ENCODE measurements at regions not wholly inside any gene's neighbourhood (a gene's known extent, or its start where the extent isn't known, plus 50 kb on each side); places are given as distances from the start of the nearest gene placed in this dataset.

DNA sequence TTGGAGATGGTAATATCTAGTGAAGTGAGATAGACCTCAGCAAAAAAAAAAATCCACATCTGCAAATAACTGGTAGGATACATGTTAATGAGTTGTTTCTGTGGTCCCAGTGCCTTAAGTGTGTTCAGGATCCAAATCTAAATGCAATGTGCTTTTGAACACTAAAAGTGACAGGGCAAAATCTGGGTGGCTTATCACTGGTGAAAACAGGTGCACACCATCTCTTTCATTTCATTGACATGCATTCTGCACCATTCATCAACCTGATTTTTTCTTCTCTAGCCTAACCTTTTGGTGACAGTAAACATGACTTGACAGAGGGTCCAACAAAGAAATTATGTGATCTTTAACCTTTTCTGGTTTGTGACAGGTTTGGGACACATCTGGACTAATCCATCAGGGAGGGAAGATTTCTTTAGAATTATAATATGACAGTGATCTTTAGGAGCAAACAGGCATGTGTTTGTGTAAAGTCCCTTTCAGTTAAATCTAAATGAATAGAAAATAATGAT, 201.6 kb upstream of the NEGR1 start (continued):
- TF ChIP-seq ZNF217 (IDR thresholded peaks at IDR 0.05) = no peak
- no peak for TF ChIP-seq NR2C1 (IDR thresholded peaks at IDR 0.05)
- TF ChIP-seq SPI1 (IDR thresholded peaks at IDR 0.05; ENCODE audit: borderline replicate concordance, insufficient read depth, low read depth, low read length) = no peak
- TF ChIP-seq CBX5 (IDR thresholded peaks at IDR 0.05; ENCODE audit: low read depth) = no peak

DNA sequence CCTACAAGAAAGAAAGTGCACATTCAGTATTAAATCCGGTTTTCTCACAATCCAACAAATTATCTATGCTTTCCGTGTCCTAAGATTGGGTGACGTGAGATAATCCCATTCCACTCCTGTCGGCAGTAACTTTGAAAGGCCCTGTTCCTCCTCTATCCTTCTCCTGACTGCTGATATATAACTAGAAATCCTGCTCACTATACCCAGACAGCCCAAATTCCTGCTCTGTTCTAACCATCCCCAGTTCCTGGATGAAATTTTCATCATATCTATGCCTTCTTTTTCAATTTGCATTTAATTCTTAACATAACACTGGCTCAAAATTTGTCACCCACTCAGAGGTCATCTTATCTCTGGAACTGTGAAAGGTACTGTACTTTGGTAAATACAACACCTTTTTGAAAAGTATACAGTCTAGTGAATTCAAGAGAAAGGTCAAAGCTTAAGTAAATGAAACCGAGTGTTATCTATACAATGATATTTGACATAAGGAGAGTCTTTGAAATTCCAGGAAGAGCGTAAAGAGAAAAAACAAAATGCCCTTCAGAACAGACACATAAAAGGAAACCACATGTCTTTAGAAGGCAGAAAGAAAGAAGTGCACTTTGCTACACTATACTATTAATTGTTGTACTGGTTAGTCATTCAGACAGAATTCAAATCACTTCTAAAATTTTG, 200.5 kb upstream of the NEGR1 start:
- WGBS (ENCODE audit: insufficient coverage, insufficient replicate concordance, low lambda C conversion rate, missing lambda C conversion rate) = 23% methylated on average over 6 of the region's 6 CpGs
- no peaks in the 10 kb centered on the region for H3K27me3 ChIP-seq (replicated peaks in 1 of 2; ENCODE audit: control insufficient read depth in 2 of 2, insufficient read depth in 2 of 2, low read length in 1 of 2)
- no peak overlapping the region for H3K9ac ChIP-seq (ENCODE audit: control insufficient read depth, insufficient read depth, low read length)
- H3K4me3 ChIP-seq = no peak overlapping the region
- CTCF ChIA-PET = no interaction called here
- H3K4me2 ChIP-seq (ENCODE audit: control insufficient read depth, insufficient read depth) = no peak overlapping the region
- TF ChIP-seq NR2C1 (IDR thresholded peaks at IDR 0.05) (no peak), CBX3 (IDR thresholded peaks at IDR 0.05; ENCODE audit: borderline replicate concordance, low read depth) (no peak), SMAD1 (IDR thresholded peaks at IDR 0.05; ENCODE audit: low read depth, partially characterized antibody) (no peak), POLR2AphosphoS5 (IDR thresholded peaks at IDR 0.05; ENCODE audit: low read length) (no peak), KDM1A (IDR thresholded peaks at IDR 0.05; ENCODE audit: borderline replicate concordance) (no peak)
- no peak overlapping the region for H3K27ac ChIP-seq (ENCODE audit: control insufficient read depth, insufficient read depth)
- SMC1A ChIA-PET (ENCODE audit: uncharacterized antibody, unreplicated experiment) = no interaction called here
- FAIRE-seq = peak; percentile 23
- in situ Hi-C loops (cut with MboI) (no loop called here), intact Hi-C loops (cut with micrococcal nuclease; ENCODE audit: unreplicated experiment) (no loop called here)
- no peak for DNase-seq (ENCODE audit: low read depth, low spot score)
- no peak overlapping the region for H2AFZ ChIP-seq (ENCODE audit: control insufficient read depth, low read depth, low read length)
- no peaks in the 10 kb centered on the region for H3K4me1 ChIP-seq (ENCODE audit: control insufficient read depth, insufficient read depth, low read length)
- ATAC-seq = no peak
- no TSS peak for BruUV-seq (replicated peaks)
- H3K36me3 ChIP-seq (ENCODE audit: control insufficient read depth in 2 of 2, insufficient read depth in 2 of 2, low read length in 1 of 2) = no peaks in the 10 kb centered on the region
- POLR2A ChIA-PET = no interaction called here
- H3K79me2 ChIP-seq (ENCODE audit: control insufficient read depth, insufficient read depth, low read length) = no peaks in the 10 kb centered on the region
- RAD21 ChIA-PET (ENCODE audit: unreplicated experiment) = no interaction called here
- no peaks in the 10 kb centered on the region for H4K20me1 ChIP-seq (ENCODE audit: control insufficient read depth, insufficient read depth)
- H3K9me3 ChIP-seq (replicated peaks; ENCODE audit: control insufficient read depth, insufficient read depth, low read length) = no peaks in the 10 kb centered on the region
